NOMO-1 treated with dmso at 0.1 percent for 144 hours (cell line): ENCODE measurements at regions not wholly inside any gene's neighbourhood (a gene's known extent, or its start where the extent isn't known, plus 50 kb on each side); places are given as distances from the start of the nearest gene placed in this dataset.

Experiments
- DNase-seq: peaks from one replicate; lab custom pipeline; 2025; ENCODE audit not compliant: unreplicated experiment; lab: John Stamatoyannopoulos, UW

DNA sequence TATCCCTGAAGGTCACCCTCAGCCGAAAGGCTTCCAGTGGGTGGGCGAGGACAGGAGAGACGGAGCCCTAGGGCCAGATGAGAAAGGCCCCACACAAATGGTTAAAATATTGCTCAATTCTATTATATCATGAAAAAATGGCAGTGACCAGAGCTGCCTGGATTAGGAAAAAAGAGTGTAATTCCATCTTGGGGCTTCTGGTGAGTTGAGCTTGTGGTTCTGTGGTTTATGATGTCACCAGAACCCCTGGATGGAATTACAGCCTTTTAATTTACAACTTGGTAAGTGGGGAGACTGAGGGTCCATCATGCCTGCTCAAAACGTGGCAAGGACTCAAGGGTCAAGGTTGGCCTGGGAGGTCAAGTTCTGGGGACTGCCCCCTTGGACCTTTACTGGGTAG lies 55.5 kb upstream of the STC2 start:
- DNase-seq: no peak

- no peak for DNase-seq
Observed at GRCh38 chr5:173378727-173379126, 50.5 kb upstream of the STC2 start.
